ENCODE measurements at regions not wholly inside any gene's neighbourhood (a gene's known extent, or its start where the extent isn't known, plus 50 kb on each side); places are given as distances from the start of the nearest gene placed in this dataset.
"Not testable (repeated sequence)": the region's sequence is repeated elsewhere in the genome, so short reads cannot be mapped to it uniquely, and the experiment has no call there.

- no peaks in the 10 kb centered on the region for H3K27me3 Mint-ChIP-seq (ENCODE audit: low read depth)
- no peaks in the 10 kb centered on the region; a peak in 1 of 5 replicates for H3K9me3 Mint-ChIP-seq
- DNase-seq = no peak
- H3K4me2 ChIP-seq (ENCODE audit: insufficient read depth, insufficient read length, low read length) = no peak overlapping the region
- no peak overlapping the region for H3T11ph ChIP-seq (ENCODE audit: low read length)
- no peak overlapping the region for H2BK15ac ChIP-seq (ENCODE audit: low read depth, low read length)
- peaks cover 3% of the 10 kb centered on the region in 2 experiments; a peak in 1 of 4 replicates for H3K4me1 Mint-ChIP-seq
- no peak overlapping the region for H3K9ac ChIP-seq (ENCODE audit: extremely low read depth, insufficient read length, low read length)
- no peaks in the 10 kb centered on the region for H3K36me3 Mint-ChIP-seq (ENCODE audit: insufficient read depth in 1 of 3, low read depth in 3 of 3)
- WGBS (ENCODE audit: extremely low coverage, insufficient read length, low lambda C conversion rate) = no CpG with 5 or more reads among the region's 12 CpGs
- H3K4me3 Mint-ChIP-seq = no peak overlapping the region
- no peaks in the 10 kb centered on the region for H3K79me2 ChIP-seq (ENCODE audit: insufficient read depth, low read length)
- H3K27ac ChIP-seq (ENCODE audit: insufficient read length, low read depth, low read length) = no peak overlapping the region
- no peaks in the 10 kb centered on the region for H3K9me3 ChIP-seq (ENCODE audit: control insufficient read depth, low read depth, low read length)
- no peaks in the 10 kb centered on the region for H3K23me2 ChIP-seq (ENCODE audit: insufficient read length, low read depth, low read length, poor library complexity, severe bottlenecking)
- no peak overlapping the region for H4K8ac ChIP-seq (replicated peaks; ENCODE audit: insufficient read length, low read depth, low read length)
- H3K23ac ChIP-seq (ENCODE audit: insufficient read length, low read depth, low read length) = no peak overlapping the region
- no peak overlapping the region for H2BK20ac ChIP-seq (ENCODE audit: low read depth, low read length, poor library complexity, severe bottlenecking)
- H3K79me1 ChIP-seq (ENCODE audit: insufficient read depth, low read depth, low read length, poor library complexity, severe bottlenecking) = no peaks in the 10 kb centered on the region
- no peak for TF ChIP-seq CTCF (conservative IDR thresholded peaks at IDR 0.05)
- no peak overlapping the region for H4K91ac ChIP-seq (ENCODE audit: insufficient read length, low read depth, low read length)
- H3K18ac ChIP-seq (ENCODE audit: insufficient read length, low read depth, low read length) = no peak overlapping the region
- no peak overlapping the region for H4K5ac ChIP-seq (ENCODE audit: insufficient read length, low read depth, low read length)
- no peaks in the 10 kb centered on the region; the same call in 1 of the 2 replicates for H3K4me1 ChIP-seq (ENCODE audit: insufficient read depth, low read length)
- H4K20me1 ChIP-seq (ENCODE audit: control insufficient read depth, insufficient read depth, insufficient read length) = no peaks in the 10 kb centered on the region
- H2BK12ac ChIP-seq (ENCODE audit: insufficient read length, low read depth, low read length) = no peak overlapping the region
- H3K4ac ChIP-seq (ENCODE audit: low read depth, low read length) = no peak overlapping the region
- no peak overlapping the region for H3K56ac ChIP-seq (ENCODE audit: insufficient read length, low read depth, low read length)
- peak overlapping the region; percentile 40 for H2AFZ ChIP-seq (ENCODE audit: low read length)
- peak overlapping the region in 2 of 3 experiments; percentile 26 to 33; a peak in 2 of 7 replicates for H3K27ac Mint-ChIP-seq
- H2BK5ac ChIP-seq (ENCODE audit: insufficient read length, low read length) = no peak overlapping the region
- H2BK120ac ChIP-seq (ENCODE audit: low read depth, low read length, poor library complexity, severe bottlenecking) = no peak overlapping the region
- no peaks in the 10 kb centered on the region for H3K27me3 ChIP-seq (ENCODE audit: insufficient read depth, low read length)
- H2AK5ac ChIP-seq (ENCODE audit: insufficient read length, low read length) = no peak overlapping the region
- no peak overlapping the region for H3K14ac ChIP-seq (ENCODE audit: insufficient read depth, low read length)
Observed at GRCh38 chr5:5838493-5838892, 416.0 kb downstream of the ICE1 start.

- not testable (repeated sequence) for H3K14ac ChIP-seq (ENCODE audit: insufficient read depth, low read length); H2AK5ac ChIP-seq (ENCODE audit: insufficient read length, low read length); H4K91ac ChIP-seq (ENCODE audit: insufficient read length, low read depth, low read length); H2BK120ac ChIP-seq (ENCODE audit: low read depth, low read length, poor library complexity, severe bottlenecking); H3K4ac ChIP-seq (ENCODE audit: low read depth, low read length); H3T11ph ChIP-seq (ENCODE audit: low read length); H3K4me1 ChIP-seq (ENCODE audit: insufficient read depth, low read length); H3K4me3 Mint-ChIP-seq; DNase-seq; H2BK12ac ChIP-seq (ENCODE audit: insufficient read length, low read depth, low read length); H4K20me1 ChIP-seq (ENCODE audit: control insufficient read depth, insufficient read depth, insufficient read length); H2BK5ac ChIP-seq (ENCODE audit: insufficient read length, low read length); H3K27me3 ChIP-seq (ENCODE audit: insufficient read depth, low read length); H4K8ac ChIP-seq (replicated peaks; ENCODE audit: insufficient read length, low read depth, low read length); H3K9ac ChIP-seq (ENCODE audit: extremely low read depth, insufficient read length, low read length); H2BK15ac ChIP-seq (ENCODE audit: low read depth, low read length); H2BK20ac ChIP-seq (ENCODE audit: low read depth, low read length, poor library complexity, severe bottlenecking); H3K4me2 ChIP-seq (ENCODE audit: insufficient read depth, insufficient read length, low read length); H3K9me3 Mint-ChIP-seq; H3K9me3 ChIP-seq (ENCODE audit: control insufficient read depth, low read depth, low read length); H3K27ac ChIP-seq (ENCODE audit: insufficient read length, low read depth, low read length); H3K79me1 ChIP-seq (ENCODE audit: insufficient read depth, low read depth, low read length, poor library complexity, severe bottlenecking); H3K27ac Mint-ChIP-seq; H2AFZ ChIP-seq (ENCODE audit: low read length); H3K23me2 ChIP-seq (ENCODE audit: insufficient read length, low read depth, low read length, poor library complexity, severe bottlenecking); H3K18ac ChIP-seq (ENCODE audit: insufficient read length, low read depth, low read length); H3K56ac ChIP-seq (ENCODE audit: insufficient read length, low read depth, low read length); H3K27me3 Mint-ChIP-seq (ENCODE audit: low read depth); H3K36me3 Mint-ChIP-seq (ENCODE audit: insufficient read depth in 1 of 3, low read depth in 3 of 3); H3K23ac ChIP-seq (ENCODE audit: insufficient read length, low read depth, low read length); H4K5ac ChIP-seq (ENCODE audit: insufficient read length, low read depth, low read length); H3K4me1 Mint-ChIP-seq; H3K79me2 ChIP-seq (ENCODE audit: insufficient read depth, low read length)
- no CpG with 5 or more reads among the region's 6 CpGs for WGBS (ENCODE audit: extremely low coverage, insufficient read length, low lambda C conversion rate)
Observed at GRCh38 chr5:5831622-5832021, 409.1 kb downstream of the ICE1 start.
